ENCODE measurements at regions not wholly inside any gene's neighbourhood (a gene's known extent, or its start where the extent isn't known, plus 50 kb on each side); places are given as distances from the start of the nearest gene placed in this dataset.

DNA sequence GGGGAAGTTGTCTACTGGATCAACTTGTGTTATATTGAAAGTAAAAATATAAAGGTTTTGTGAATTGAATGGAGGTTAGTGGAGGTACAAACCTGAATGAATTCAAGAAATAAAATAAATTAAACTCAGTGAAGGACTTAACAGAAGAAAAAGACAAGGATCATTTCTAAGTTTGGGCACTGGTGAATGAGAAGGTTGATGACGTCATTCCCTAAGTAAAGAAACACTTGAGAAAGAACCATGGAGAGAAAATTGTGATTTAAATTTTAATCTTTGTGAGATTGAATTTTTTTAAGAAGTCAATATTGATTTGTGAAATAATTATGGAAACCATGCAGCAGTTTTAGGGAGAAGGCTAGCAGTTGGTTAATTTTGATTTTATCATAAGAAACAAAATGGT, 900.3 kb upstream of the TYRP1 start:
- TF ChIP-seq GATA1 (IDR thresholded peaks at IDR 0.05; ENCODE audit: low read depth, low read length) (no peak), POLR2A (IDR thresholded peaks at IDR 0.05; ENCODE audit: low read length) (no peak)
